Muscle layer of duodenum (tissue), 2 donors: ENCODE measurements at regions not wholly inside any gene's neighbourhood (a gene's known extent, or its start where the extent isn't known, plus 50 kb on each side); places are given as distances from the start of the nearest gene placed in this dataset.

ENCODE experiments used
- H3K27ac ChIP-seq: one replicate; pipeline ENCODE4 v1.7.0; 2013; ENCODE audit warnings: mild to moderate bottlenecking, low read length
- H3K27me3 ChIP-seq: one replicate; pipeline ENCODE4 v1.7.0; 2013; ENCODE audit warnings: low read depth, mild to moderate bottlenecking, control low read depth, low read length
- H3K36me3 ChIP-seq, 2 donors: one replicate each; pipeline ENCODE4 v1.7.0; 2013; ENCODE audit warnings: low read length in 2 of 2, control low read depth in 1 of 2, mild to moderate bottlenecking in 1 of 2; ENCODE audit not compliant: insufficient read depth in 2 of 2, control insufficient read depth in 1 of 2
- H3K4me1 ChIP-seq, 2 donors: one replicate each; pipeline ENCODE4 v1.7.0; 2013; ENCODE audit warnings: low read length in 2 of 2, mild to moderate bottlenecking in 2 of 2, control low read depth in 1 of 2, moderate library complexity in 1 of 2; ENCODE audit not compliant: insufficient read depth in 2 of 2, control insufficient read depth in 1 of 2
- H3K4me3 ChIP-seq, 2 donors: one replicate each; pipeline ENCODE4 v1.7.0; 2013; ENCODE audit warnings: low read length in 2 of 2, low read depth in 1 of 2, mild to moderate bottlenecking in 1 of 2
- H3K9me3 ChIP-seq, 2 donors: one replicate each; pipeline ENCODE4 v1.7.0; 2013; ENCODE audit warnings: low read length in 2 of 2, control low read depth in 1 of 2, mild to moderate bottlenecking in 1 of 2; ENCODE audit not compliant: control insufficient read depth in 1 of 2
- donor health status: healthy.

- no peaks in the 10 kb centered on the region for H3K27me3 ChIP-seq
- H3K4me3 ChIP-seq: no peak overlapping the region
- H3K36me3 ChIP-seq: no peaks in the 10 kb centered on the region
- no peak overlapping the region for H3K27ac ChIP-seq
- H3K9me3 ChIP-seq: peaks cover 3 to 13% of the 10 kb centered on the region in 2 donors
- no peaks in the 10 kb centered on the region for H3K4me1 ChIP-seq
These were observed 104.4 kb downstream of the SEC23IP start for GRCh38 chr10:119996944-119997343.

DNA sequence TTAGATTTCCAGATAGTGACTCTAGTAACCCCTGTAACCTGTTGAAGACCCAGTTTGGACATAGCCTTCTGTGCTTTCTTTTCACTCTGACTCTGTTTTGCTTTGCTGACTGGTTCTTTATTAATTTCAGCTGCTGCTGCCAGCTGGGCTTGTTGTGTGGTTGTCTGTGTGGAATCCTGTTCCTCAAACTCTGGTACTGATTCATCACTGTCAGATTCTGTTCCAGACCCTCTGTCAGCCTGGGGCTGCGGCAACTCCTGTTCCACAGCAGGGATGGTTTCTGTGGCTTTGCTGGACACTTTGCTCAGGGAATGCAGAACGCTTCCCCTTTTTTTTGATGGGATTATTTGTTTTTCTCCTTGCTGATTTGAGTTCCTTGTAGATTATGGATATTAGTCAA is 104.9 kb downstream of the SEC23IP start:
- H3K27me3 ChIP-seq: no peaks in the 10 kb centered on the region

GRCh38 chr10:120002785-120003184 is 110.3 kb downstream of the SEC23IP start:
- Histone ChIP-seq H3K9me3 (peaks cover 4 to 5% of the 10 kb centered on the region in 2 donors), H3K27me3 (no peaks in the 10 kb centered on the region), H3K36me3 (no peaks in the 10 kb centered on the region), H3K27ac (no peak overlapping the region), H3K4me1 (no peaks in the 10 kb centered on the region), H3K4me3 (no peak overlapping the region)

More for the DNA sequence above, 104.9 kb downstream of the SEC23IP start:
- Histone ChIP-seq H3K4me1 (no peaks in the 10 kb centered on the region), H3K27ac (no peak overlapping the region), H3K9me3 (peaks cover 5 to 15% of the 10 kb centered on the region in 2 donors), H3K36me3 (no peaks in the 10 kb centered on the region), H3K4me3 (no peak overlapping the region)

DNA sequence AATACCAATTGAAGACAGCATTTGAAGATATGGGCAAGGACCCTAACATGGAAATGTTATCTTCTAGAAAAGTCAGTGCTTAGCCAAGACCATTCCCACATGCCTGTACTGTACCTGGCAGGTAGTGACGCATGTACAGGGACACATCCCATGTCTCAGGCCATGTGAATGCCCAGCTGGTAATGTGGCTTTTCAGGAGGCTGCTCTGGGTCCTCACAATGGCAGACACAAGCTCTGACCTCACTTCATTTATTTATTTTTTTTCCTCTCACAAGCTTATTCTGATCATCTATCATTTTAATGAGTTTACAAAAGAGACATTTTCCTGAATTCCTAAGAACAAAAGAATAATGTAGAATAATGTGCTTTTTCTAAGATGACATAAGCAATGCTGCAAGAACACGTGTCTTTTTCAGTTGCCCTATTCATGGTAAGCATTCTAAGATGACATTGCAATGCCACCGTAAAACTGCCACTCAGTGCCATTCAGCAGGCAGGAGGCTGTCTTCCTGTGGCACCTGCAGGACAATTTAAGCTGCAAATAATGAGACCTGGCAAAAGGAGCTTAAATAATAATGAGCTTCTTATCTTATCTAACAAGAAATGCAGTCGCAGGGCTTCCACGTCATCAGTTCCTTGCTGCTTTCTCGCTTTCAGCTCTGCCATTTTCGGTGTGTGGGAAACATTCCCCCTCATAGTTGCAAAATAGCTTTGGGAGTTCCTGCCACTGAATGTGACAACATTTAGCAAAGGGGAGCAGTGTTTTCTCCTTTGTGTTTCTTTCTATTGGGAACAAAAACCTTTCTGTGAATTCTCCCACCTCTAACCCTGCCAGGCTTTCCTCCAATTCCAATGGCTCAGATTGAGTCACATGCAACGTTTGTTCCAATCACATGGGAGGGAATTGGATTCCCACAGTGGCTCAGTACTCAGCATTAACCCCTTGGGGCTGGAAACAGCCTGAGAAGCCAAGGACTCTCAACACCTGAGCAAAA is 113.0 kb downstream of the SEC23IP start:
- peaks cover 4 to 5% of the 10 kb centered on the region in 2 donors for H3K9me3 ChIP-seq
- H3K4me3 ChIP-seq: peak overlapping the region in 1 of 2 donors; percentile 23
- no peaks in the 10 kb centered on the region for H3K27me3 ChIP-seq
- H3K27ac ChIP-seq: no peak overlapping the region
- no peaks in the 10 kb centered on the region for H3K4me1 ChIP-seq
- H3K36me3 ChIP-seq: no peaks in the 10 kb centered on the region

GRCh38 chr10:120007261-120007660 is 114.7 kb downstream of the SEC23IP start:
- Histone ChIP-seq H3K4me1 (no peaks in the 10 kb centered on the region), H3K4me3 (no peak overlapping the region), H3K27ac (no peak overlapping the region), H3K27me3 (peaks cover 6% of the 10 kb centered on the region), H3K36me3 (no peaks in the 10 kb centered on the region), H3K9me3 (no peaks in the 10 kb centered on the region)

- Histone ChIP-seq H3K36me3 (no peaks in the 10 kb centered on the region), H3K9me3 (no peaks in the 10 kb centered on the region), H3K27me3 (peaks cover 6% of the 10 kb centered on the region), H3K4me1 (no peaks in the 10 kb centered on the region), H3K27ac (no peak overlapping the region), H3K4me3 (no peak overlapping the region)
These were observed 119.0 kb downstream of the SEC23IP start for GRCh38 chr10:120011359-120012130.

DNA sequence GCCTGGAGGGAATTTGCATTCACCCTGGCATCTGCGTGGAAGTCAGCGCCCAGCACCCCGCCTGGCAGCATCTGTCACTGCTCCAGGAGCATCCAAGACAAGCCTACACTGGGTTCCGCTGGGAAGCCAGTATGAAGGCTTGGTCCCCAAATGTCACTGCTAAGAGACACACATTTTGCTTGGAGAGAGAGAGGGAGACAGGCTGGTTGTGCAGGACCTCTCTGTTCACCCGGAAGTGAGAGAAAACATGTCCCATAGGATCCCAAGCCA is 119.5 kb downstream of the SEC23IP start:
- H3K4me1 ChIP-seq: no peaks in the 10 kb centered on the region
- H3K27me3 ChIP-seq: peaks cover 6% of the 10 kb centered on the region

GRCh38 chr10:120012566-120012965 is 120.0 kb downstream of the SEC23IP start:
- no peaks in the 10 kb centered on the region for H3K4me1 ChIP-seq
- H3K9me3 ChIP-seq: no peaks in the 10 kb centered on the region
- peaks cover 6% of the 10 kb centered on the region for H3K27me3 ChIP-seq

More for the DNA sequence above, 119.5 kb downstream of the SEC23IP start:
- Histone ChIP-seq H3K36me3 (no peaks in the 10 kb centered on the region), H3K4me3 (no peak overlapping the region), H3K9me3 (no peaks in the 10 kb centered on the region), H3K27ac (no peak overlapping the region)

GRCh38 chr10:120014031-120014430 is 121.5 kb downstream of the SEC23IP start:
- no peaks in the 10 kb centered on the region for H3K9me3 ChIP-seq
- no peak overlapping the region for H3K27ac ChIP-seq
- H3K27me3 ChIP-seq: peaks cover 6% of the 10 kb centered on the region
- H3K4me3 ChIP-seq: no peak overlapping the region
- no peaks in the 10 kb centered on the region for H3K4me1 ChIP-seq
- H3K36me3 ChIP-seq: no peaks in the 10 kb centered on the region

More at GRCh38 chr10:120012566-120012965, 120.0 kb downstream of the SEC23IP start:
- Histone ChIP-seq H3K27ac (no peak overlapping the region), H3K36me3 (no peaks in the 10 kb centered on the region), H3K4me3 (no peak overlapping the region)

DNA sequence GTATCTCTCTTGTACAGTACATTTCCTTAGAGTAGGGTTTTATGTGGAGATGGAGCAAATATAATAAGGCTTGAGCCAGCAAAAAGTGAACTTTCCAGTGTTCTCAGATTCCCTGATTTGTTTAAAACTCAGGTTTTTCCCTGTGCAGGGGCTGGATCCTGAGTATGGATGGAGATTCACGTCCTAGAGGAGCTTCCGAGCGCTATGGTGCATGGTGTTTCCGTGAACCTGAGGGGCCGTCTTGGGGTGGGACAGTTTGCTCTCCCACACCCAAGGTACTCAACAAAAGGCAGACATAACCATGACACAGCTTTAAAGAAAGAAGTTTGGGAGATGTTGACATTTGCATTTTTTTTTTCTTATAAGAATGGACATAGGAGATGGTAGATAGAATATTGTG is 122.5 kb downstream of the SEC23IP start:
- Histone ChIP-seq H3K27me3 (peaks cover 6% of the 10 kb centered on the region), H3K27ac (no peak overlapping the region), H3K4me1 (no peaks in the 10 kb centered on the region), H3K36me3 (no peaks in the 10 kb centered on the region), H3K4me3 (no peak overlapping the region), H3K9me3 (no peaks in the 10 kb centered on the region)

- Histone ChIP-seq H3K9me3 (no peaks in the 10 kb centered on the region), H3K4me1 (no peaks in the 10 kb centered on the region), H3K4me3 (no peak overlapping the region), H3K27ac (no peak overlapping the region), H3K27me3 (no peaks in the 10 kb centered on the region), H3K36me3 (no peaks in the 10 kb centered on the region)
These were observed 124.4 kb downstream of the SEC23IP start for GRCh38 chr10:120016906-120017305.
